C4-2B (cell line): ENCODE measurements at regions not wholly inside any gene's neighbourhood (a gene's known extent, or its start where the extent isn't known, plus 50 kb on each side); places are given as distances from the start of the nearest gene placed in this dataset.

Experiments used
- ZFX ChIP-seq: fragments of 450-650 bp; IDR thresholded peaks from 2 replicates; pipeline ENCODE4 v1.6.1; 2017
- TF ChIP-seq, protein P1 (sequence below): fragments of 450-650 bp; conservative IDR thresholded peaks from 2 replicates; pipeline ENCODE4 v1.5.1; 2017; ENCODE audit warnings: mild to moderate bottlenecking

- TF ChIP-seq, protein P1, sequence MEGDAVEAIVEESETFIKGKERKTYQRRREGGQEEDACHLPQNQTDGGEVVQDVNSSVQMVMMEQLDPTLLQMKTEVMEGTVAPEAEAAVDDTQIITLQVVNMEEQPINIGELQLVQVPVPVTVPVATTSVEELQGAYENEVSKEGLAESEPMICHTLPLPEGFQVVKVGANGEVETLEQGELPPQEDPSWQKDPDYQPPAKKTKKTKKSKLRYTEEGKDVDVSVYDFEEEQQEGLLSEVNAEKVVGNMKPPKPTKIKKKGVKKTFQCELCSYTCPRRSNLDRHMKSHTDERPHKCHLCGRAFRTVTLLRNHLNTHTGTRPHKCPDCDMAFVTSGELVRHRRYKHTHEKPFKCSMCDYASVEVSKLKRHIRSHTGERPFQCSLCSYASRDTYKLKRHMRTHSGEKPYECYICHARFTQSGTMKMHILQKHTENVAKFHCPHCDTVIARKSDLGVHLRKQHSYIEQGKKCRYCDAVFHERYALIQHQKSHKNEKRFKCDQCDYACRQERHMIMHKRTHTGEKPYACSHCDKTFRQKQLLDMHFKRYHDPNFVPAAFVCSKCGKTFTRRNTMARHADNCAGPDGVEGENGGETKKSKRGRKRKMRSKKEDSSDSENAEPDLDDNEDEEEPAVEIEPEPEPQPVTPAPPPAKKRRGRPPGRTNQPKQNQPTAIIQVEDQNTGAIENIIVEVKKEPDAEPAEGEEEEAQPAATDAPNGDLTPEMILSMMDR = no peak
- TF ChIP-seq ZFX = no peak
These were observed 228.1 kb downstream of the KCNC2 start for GRCh38 chr12:74981541-74981940.
